H9 (cell line): ENCODE measurements at regions not wholly inside any gene's neighbourhood (a gene's known extent, or its start where the extent isn't known, plus 50 kb on each side); places are given as distances from the start of the nearest gene placed in this dataset.
"Not testable (repeated sequence)": the region's sequence is repeated elsewhere in the genome, so short reads cannot be mapped to it uniquely, and the experiment has no call there.

ENCODE experiments used
- DNase-seq: peaks from one replicate; pipeline ENCODE4 v3.0.0-alpha.2; 2017
- H2AFZ ChIP-seq: one replicate; pipeline ENCODE4 v1.6.1; 2013; ENCODE audit warnings: mild to moderate bottlenecking, low read length, control low read depth, moderate library complexity
- H2AK5ac ChIP-seq: 2 replicates; pipeline ENCODE4 v1.6.1; 2013; ENCODE audit warnings: low read length, control low read depth, mixed read lengths; ENCODE audit not compliant: insufficient read length
- H2BK120ac ChIP-seq: one replicate; pipeline ENCODE4 v1.6.1; 2013; ENCODE audit warnings: low read depth, mild to moderate bottlenecking, low read length, control low read depth, inconsistent platforms; ENCODE audit not compliant: poor library complexity, severe bottlenecking
- H2BK12ac ChIP-seq: 2 replicates; pipeline ENCODE4 v1.6.1; 2013; ENCODE audit warnings: low read length, control low read depth, mixed read lengths, low read depth; ENCODE audit not compliant: insufficient read length
- H2BK15ac ChIP-seq: 2 replicates; pipeline ENCODE4 v1.6.1; 2013; ENCODE audit warnings: low read depth, low read length, control low read depth
- H2BK20ac ChIP-seq: one replicate; pipeline ENCODE4 v1.6.1; 2013; ENCODE audit warnings: low read depth, mild to moderate bottlenecking, low read length, control low read depth, inconsistent platforms; ENCODE audit not compliant: poor library complexity, severe bottlenecking
- H2BK5ac ChIP-seq: 2 replicates; pipeline ENCODE4 v1.6.1; 2013; ENCODE audit warnings: low read length, control low read depth, mixed read lengths; ENCODE audit not compliant: insufficient read length
- H3K14ac ChIP-seq: 2 replicates; pipeline ENCODE4 v1.6.1; 2013; ENCODE audit warnings: low read length, control low read depth; ENCODE audit not compliant: insufficient read depth
- H3K18ac ChIP-seq: 2 replicates; pipeline ENCODE4 v1.6.1; 2013; ENCODE audit warnings: low read depth, mild to moderate bottlenecking, mixed read lengths, low read length, control low read depth; ENCODE audit not compliant: insufficient read length
- H3K23ac ChIP-seq: 2 replicates; pipeline ENCODE4 v1.6.1; 2013; ENCODE audit warnings: low read length, control low read depth, mixed read lengths, low read depth; ENCODE audit not compliant: insufficient read length
- H3K23me2 ChIP-seq: 2 replicates; pipeline ENCODE4 v1.6.1; 2013; ENCODE audit warnings: low read depth, mild to moderate bottlenecking, mixed read lengths, low read length, control low read depth; ENCODE audit not compliant: insufficient read length, poor library complexity, severe bottlenecking
- H3K27ac ChIP-seq: 2 replicates; pipeline ENCODE4 v1.5.1; 2013; ENCODE audit warnings: low read length, control low read depth, mixed read lengths, low read depth; ENCODE audit not compliant: insufficient read length
- H3K27me3 ChIP-seq: 2 replicates; pipeline ENCODE4 v1.6.1; 2013; ENCODE audit warnings: low read length, control low read depth, inconsistent platforms; ENCODE audit not compliant: insufficient read depth
- H3K4ac ChIP-seq: 2 replicates; pipeline ENCODE4 v1.6.1; 2013; ENCODE audit warnings: low read depth, mild to moderate bottlenecking, control low read depth, inconsistent platforms, low read length, moderate library complexity
- H3K4me1 ChIP-seq: 2 replicates; pipeline ENCODE4 v1.6.1; 2013; ENCODE audit warnings: low read length, control low read depth, inconsistent platforms; ENCODE audit not compliant: insufficient read depth
- H3K4me2 ChIP-seq: 2 replicates; pipeline ENCODE4 v1.6.1; 2013; ENCODE audit warnings: low read length, control low read depth, mixed read lengths; ENCODE audit not compliant: insufficient read length, insufficient read depth
- H3K56ac ChIP-seq: 2 replicates; pipeline ENCODE4 v1.6.1; 2013; ENCODE audit warnings: low read depth, mild to moderate bottlenecking, mixed read lengths, low read length, control low read depth; ENCODE audit not compliant: insufficient read length
- H3K79me1 ChIP-seq: 2 replicates; pipeline ENCODE4 v1.6.1; 2013; ENCODE audit warnings: low read depth, mild to moderate bottlenecking, moderate library complexity, low read length, control low read depth, inconsistent platforms; ENCODE audit not compliant: insufficient read depth, poor library complexity, severe bottlenecking
- H3K79me2 ChIP-seq: 2 replicates; pipeline ENCODE4 v1.6.1; 2013; ENCODE audit warnings: low read length, control low read depth, inconsistent platforms; ENCODE audit not compliant: insufficient read depth
- H3K9ac ChIP-seq: 2 replicates; pipeline ENCODE4 v1.6.1; 2013; ENCODE audit warnings: low read length, control low read depth, mixed read lengths; ENCODE audit not compliant: insufficient read length; ENCODE audit errors: extremely low read depth
- H3K9me3 ChIP-seq: one replicate; pipeline ENCODE4 v1.6.1; 2013; ENCODE audit warnings: low read depth, low read length, inconsistent platforms; ENCODE audit not compliant: control insufficient read depth
- H3T11ph ChIP-seq: one replicate; pipeline ENCODE4 v1.6.1; 2013; ENCODE audit warnings: mild to moderate bottlenecking, low read length, control low read depth, inconsistent platforms
- H4K20me1 ChIP-seq: one replicate; pipeline ENCODE4 v1.6.1; 2013; ENCODE audit not compliant: control insufficient read depth, insufficient read length, insufficient read depth
- H4K5ac ChIP-seq: 2 replicates; pipeline ENCODE4 v1.6.1; 2013; ENCODE audit warnings: low read depth, mild to moderate bottlenecking, mixed read lengths, low read length, control low read depth; ENCODE audit not compliant: insufficient read length
- H4K8ac ChIP-seq: replicated peaks from 2 replicates; pipeline ENCODE4 v1.6.1; 2013; ENCODE audit warnings: low read length, control low read depth, mixed read lengths, low read depth; ENCODE audit not compliant: insufficient read length
- H4K91ac ChIP-seq: 2 replicates; pipeline ENCODE4 v1.6.1; 2013; ENCODE audit warnings: low read depth, mild to moderate bottlenecking, moderate library complexity, mixed read lengths, low read length, control low read depth; ENCODE audit not compliant: insufficient read length
- H3K27ac Mint-ChIP-seq, 3 experiments: 2 replicates in 2 of 3; 3 replicates in 1 of 3; pipeline ENCODE4 v1.8.0; 2020 to 2021; ENCODE audit warnings: mixed read lengths in 3 of 3, mild to moderate bottlenecking in 1 of 3, moderate library complexity in 1 of 3
- H3K27me3 Mint-ChIP-seq: 2 replicates; pipeline ENCODE4 v1.8.0; 2021; ENCODE audit warnings: low read depth, mild to moderate bottlenecking, moderate library complexity, mixed read lengths
- H3K36me3 Mint-ChIP-seq, 3 experiments: 2 replicates in 2 of 3; 3 replicates in 1 of 3; pipeline ENCODE4 v1.8.0; 2020 to 2021; ENCODE audit warnings: low read depth in 3 of 3, mixed read lengths in 3 of 3; ENCODE audit not compliant: insufficient read depth in 1 of 3
- H3K4me1 Mint-ChIP-seq, 2 experiments: 2 replicates each; pipeline ENCODE4 v1.8.0; 2020; ENCODE audit warnings: mixed read lengths in 2 of 2
- H3K4me3 Mint-ChIP-seq, 2 experiments: 2 replicates in 1 of 2; 3 replicates in 1 of 2; pipeline ENCODE4 v1.8.0; 2020 to 2021; ENCODE audit warnings: mild to moderate bottlenecking in 2 of 2, mixed read lengths in 2 of 2, moderate library complexity in 1 of 2
- H3K9me3 Mint-ChIP-seq, 2 experiments: 2 replicates in 1 of 2; 3 replicates in 1 of 2; pipeline ENCODE4 v1.8.0; 2020; ENCODE audit warnings: mild to moderate bottlenecking in 2 of 2, mixed read lengths in 2 of 2, moderate library complexity in 1 of 2
- WGBS: extraction: QIAGEN DNeasy Blood & Tissue Kit; methylation state at CpG from one replicate; pipeline ENCODE4 v1.1.7; 2013; ENCODE audit warnings: missing lambda C conversion rate, low lambda C conversion rate, mixed read lengths; ENCODE audit not compliant: insufficient read length; ENCODE audit errors: extremely low coverage; 5-methylcytosine and 5-hydroxymethylcytosine counted together

DNA sequence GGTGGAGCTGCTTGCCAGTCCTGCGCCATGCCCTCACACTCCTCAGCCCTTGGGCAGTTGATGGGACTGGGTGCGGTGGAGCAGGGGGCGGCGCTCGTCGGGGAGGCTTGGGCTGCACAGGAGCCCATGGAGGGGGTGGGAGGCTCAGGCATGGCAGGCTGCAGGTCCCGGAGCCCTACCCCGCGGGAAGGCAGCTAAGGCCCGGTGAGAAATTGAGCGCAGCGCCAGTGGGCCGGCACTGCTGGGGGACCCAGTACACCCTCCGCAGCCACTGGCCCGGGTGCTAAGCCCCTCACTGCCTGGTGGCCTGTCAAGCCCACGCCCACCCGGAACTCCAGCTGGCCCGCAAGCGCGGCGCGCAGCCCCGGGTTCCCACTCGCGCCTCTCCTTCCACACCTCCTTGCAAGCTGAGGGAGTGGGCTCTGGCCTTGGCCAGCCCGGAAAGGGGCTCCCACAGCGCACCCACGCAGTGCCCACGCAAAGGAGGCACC, 87.1 kb upstream of the BCHE start:
- not testable (repeated sequence) for H3K27ac Mint-ChIP-seq, H4K5ac ChIP-seq, H3K27me3 ChIP-seq, H2BK20ac ChIP-seq, H3K14ac ChIP-seq, H4K91ac ChIP-seq, H3K4me2 ChIP-seq, H3K9me3 Mint-ChIP-seq, H4K20me1 ChIP-seq, H2AK5ac ChIP-seq, H3T11ph ChIP-seq, H3K27ac ChIP-seq, H3K18ac ChIP-seq, H3K79me1 ChIP-seq, H3K23me2 ChIP-seq, H3K4ac ChIP-seq, H2BK5ac ChIP-seq, H3K9me3 ChIP-seq, H3K9ac ChIP-seq, H3K56ac ChIP-seq, H3K23ac ChIP-seq, DNase-seq, H3K4me1 ChIP-seq, H3K4me1 Mint-ChIP-seq, H3K27me3 Mint-ChIP-seq, H2BK120ac ChIP-seq, H2BK12ac ChIP-seq, H2BK15ac ChIP-seq, H3K79me2 ChIP-seq, H4K8ac ChIP-seq, H3K4me3 Mint-ChIP-seq, H2AFZ ChIP-seq, H3K36me3 Mint-ChIP-seq
- no CpG with 5 or more reads among the region's 29 CpGs for WGBS
